Middle frontal gyrus (tissue), 1 donor: ENCODE measurements at regions not wholly inside any gene's neighbourhood (a gene's known extent, or its start where the extent isn't known, plus 50 kb on each side); places are given as distances from the start of the nearest gene placed in this dataset.
"Not testable (repeated sequence)": the region's sequence is repeated elsewhere in the genome, so short reads cannot be mapped to it uniquely, and the experiment has no call there.

ENCODE experiments used
- DNase-seq: peaks from one replicate; pipeline ENCODE4 v3.0.0-alpha.2; 2015; ENCODE audit warnings: low spot score; ENCODE audit errors: extremely low spot score

DNA sequence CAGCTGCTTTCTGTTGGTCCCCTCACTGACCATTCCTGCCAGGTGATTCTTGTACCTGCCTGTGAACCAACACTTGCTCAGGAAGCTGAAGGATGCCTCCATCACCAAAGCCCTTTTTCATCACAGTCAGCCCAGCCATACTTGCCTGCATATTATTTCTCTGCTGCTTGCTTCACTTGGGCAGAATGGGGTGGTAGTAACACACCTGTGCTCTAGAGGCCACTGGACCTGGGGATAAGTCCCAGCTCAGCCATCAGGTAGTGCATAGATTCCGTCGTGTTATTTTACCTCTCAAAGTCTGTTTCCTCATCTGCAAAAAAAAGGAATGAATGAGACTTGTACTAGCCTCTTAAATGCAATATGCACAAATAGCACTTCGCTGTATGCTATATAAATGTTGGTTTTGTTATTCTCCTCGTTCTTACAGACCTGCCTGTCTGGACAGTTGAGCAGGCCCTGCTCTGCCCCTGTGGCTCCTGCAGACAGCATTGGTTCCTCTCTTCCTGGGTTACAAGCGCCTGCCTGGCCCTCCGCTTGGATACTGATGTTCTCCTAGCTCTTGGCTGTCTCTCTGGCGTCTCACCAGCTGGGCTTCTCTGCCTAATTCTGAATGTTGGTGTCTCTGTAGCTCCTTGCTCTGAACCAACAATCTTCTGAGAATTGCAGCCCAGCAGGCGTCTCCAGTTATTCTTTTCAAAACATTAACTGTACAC lies 151.8 kb downstream of the UNC5CL start:
- no peak for DNase-seq

DNA sequence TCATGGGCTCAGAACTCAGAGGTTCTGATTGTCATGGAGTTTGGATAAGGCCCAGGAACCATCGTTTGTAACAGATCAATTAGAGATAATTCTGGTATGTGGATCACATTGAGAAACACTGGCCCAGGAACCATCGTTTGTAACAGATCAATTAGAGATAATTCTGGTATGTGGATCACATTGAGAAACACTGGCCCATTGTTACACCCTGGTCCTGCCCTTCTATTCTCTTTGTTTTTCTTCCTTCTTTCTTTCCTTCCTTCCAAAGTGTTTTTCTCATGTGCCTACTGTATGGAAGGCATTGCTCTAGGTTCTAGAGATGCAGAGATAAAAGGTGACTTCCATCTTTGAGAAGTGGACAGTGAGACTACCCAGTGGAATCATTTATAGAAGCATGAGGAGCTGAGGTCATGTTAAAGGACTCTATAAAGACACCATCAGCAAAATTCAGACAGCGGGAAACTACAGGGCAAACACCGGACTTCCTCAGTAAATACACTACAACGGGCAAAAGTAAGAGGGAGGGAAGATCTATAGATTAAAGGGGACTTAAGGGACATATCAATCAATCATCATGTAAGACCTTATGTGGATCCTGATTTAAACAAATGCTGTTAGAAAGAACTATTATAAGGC lies 153.8 kb downstream of the UNC5CL start:
- no peak for DNase-seq

DNA sequence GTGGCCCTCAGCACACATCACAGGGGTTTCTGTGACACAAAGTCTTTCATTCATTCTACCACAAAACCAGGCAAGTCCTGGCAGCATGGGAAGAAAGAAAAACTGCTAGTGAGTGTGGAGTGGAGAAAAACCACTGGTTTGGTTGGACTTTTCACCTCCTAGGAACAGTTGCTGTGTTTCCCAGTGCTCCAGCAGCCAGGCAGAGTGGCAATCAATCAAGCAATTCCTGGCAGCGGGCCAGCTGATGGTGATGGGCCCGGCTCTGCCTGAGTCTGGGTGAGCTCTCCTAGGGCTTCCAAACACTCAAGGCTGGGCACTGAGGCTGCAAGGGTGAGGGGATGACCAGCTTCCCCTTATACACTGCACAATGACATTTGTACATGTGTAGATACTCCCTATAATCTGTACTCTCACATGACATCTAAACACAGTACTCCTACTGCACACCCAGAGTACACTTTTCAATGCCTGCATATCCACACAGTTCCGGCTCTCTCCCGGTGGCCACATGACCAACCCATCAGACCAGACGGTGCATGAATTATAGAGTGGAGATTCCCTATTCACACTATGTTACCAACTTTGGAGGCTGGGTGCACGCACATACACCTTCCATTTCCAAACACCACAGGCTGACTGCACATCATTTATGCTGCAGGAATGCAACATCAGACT lies 156.6 kb downstream of the UNC5CL start:
- DNase-seq: no peak

DNA sequence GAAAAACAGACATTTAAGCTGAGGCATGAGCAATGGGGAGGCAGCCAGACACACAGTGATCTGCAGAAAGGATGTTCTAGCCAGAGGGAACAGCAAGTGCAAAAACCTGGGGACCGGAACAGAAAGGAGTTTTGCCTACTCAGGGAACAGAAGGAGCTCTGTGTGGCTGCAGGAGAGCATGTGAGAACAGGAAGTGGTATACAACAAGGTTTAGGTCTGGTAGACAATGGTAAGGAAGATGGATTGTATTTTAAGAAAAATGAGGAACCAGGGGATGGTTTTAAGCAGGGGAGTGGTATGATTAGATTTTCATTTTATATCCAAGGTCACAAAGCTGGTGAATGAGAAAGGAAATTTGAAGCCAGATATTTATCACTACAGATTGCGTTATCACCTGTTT lies 157.5 kb downstream of the UNC5CL start:
- no peak for DNase-seq

DNA sequence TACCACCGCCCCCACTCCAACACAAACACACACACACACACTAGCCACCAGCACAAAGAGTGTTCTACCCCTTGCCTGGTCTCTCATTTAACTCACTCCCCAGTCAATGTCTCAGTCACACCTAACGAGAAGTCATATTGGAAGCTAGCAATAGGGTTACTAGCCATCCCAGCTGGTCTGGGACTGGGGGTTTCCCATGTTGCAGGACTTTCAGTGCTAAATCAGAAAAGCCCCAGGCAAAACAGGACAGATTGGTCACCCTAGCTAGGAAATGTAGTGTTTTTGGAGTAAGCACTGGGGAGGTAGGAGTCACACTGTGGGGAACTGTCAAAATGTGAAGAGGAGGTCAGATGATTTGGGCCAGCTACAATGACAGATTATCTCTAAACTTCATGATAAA lies 158.1 kb downstream of the UNC5CL start:
- no peak for DNase-seq

DNA sequence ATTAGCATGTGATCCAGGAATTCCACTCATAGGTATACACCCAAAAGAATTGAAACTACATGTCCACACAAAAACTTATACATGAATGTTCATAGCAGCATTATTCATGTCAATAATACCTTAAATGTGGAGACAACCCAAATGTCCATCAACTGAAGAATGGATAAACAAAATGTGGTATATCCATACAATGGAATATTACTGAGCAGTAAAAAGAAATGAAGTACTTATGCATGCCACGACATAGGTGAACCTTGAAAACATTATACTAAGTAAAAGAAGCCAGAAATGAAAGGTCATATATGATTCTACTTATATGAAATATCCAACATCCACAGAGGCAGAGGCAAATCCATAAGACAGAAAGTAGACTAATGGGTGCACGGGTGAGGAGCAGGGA lies 159.9 kb downstream of the UNC5CL start:
- no peak for DNase-seq

DNA sequence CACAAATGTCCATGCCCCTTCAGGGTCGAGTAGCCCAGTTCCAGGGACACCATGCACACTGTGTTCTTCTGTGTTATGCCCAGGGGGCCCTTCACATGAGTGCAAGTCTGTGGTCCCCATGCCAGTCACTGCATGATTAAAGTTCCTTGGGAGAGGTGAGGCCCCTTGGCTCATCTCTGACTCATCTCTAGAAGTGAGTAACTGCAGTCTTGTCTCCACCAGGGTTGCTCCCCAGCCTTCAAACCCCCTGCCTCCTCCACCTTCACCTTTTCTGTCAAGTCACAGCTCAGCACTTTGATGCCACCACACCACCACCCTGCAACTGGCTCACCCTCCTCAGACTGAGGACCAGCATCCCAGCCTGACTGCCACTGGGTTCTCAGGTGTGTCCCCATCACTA lies 161.7 kb downstream of the UNC5CL start:
- DNase-seq: no peak

DNA sequence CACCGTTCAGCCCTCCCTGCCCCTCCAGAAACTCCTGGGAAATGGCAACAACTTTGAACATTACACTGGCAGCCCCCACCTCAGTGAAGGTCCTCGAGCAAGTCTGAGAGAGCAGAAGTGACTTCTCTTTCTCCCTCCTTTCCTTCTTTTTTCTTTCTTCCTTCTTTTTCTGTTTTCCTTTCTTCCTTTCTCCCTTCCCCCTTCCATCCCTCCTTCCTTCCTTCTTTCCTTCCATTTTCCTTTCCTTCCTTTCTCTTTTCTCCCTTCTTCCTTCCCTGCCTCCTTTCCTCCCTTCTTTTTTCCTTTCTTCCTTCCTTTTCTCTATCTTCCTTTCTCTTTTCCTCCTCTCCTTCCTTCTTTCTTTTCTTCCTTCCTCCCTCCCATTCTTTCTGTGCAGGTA lies 162.7 kb downstream of the UNC5CL start:
- no peak for DNase-seq

DNA sequence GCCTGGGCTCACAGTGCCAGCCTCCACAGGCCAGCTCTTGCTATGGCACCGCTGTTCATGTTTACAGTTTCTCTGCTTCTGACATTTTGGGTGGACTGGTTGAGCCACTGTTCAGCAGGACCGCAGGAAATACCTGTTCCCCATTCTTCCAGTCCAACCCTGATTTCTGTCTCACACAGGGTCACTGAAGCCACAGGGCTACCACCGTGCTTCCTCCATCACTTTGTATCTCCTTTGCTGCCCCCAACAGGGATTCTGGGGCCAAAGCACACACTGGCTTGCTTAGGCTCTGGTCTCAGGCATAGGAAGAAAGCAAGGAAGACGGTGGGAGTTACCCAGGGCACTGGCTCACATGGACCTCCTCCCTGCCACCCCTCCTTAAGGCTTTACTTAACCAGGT lies 164.5 kb downstream of the UNC5CL start:
- DNase-seq: no peak

DNA sequence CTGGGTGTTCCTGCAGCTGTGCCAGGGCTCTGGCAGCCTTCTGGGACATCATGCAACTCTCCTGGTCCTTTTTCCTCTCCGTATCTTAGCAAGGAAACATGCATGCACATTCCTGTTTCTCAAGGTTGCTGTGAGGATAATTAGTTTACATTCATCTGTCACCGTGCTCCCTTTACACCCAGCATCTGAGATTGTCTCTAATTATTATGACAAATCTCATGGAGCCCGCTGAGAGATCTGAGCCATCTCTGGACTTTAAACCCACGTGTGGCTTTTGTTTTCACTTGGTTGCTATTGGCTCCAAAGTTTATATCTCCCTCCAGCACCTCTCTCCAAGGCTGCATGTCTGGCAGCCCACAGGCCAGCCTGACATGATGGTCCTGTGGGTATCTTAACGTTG lies 167.6 kb downstream of the UNC5CL start:
- no peak for DNase-seq

DNA sequence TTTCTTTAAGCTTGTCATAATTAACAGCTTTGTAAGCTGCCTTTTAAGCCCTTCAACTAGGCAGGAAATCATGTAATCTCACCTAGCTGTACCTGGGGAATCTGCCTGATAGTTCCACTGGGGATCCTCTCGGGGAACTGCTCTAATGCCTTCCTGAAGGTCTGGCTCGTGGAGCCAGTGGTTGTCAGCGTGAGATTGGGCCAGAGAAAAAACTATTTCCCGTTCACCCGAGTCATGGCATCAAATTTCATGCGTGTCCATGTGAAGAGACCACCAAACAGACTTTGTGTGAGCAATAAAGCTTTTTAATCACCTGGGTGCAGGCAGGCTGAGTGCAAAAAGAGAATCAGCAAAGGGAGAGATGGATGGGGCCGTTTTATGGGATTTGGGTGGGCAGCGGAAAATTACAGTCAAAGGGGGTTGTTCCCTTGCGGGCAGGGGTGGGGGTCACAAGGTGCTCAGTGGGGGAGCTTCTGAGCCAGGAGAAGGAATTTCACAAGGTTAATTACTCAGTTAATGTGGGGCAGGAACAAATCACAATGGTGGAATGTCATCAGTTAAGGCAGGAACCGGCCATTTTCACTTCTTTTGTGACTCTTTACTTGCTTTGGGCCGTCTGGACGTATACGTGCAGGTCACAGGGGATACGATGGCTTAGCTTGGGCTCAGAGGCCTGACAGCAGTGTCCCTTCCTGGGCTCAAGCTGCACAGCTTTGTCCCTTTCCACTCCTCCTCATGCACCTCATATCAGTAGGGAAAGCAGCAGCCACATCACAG lies 170.7 kb downstream of the UNC5CL start:
- DNase-seq: not testable (repeated sequence)

DNA sequence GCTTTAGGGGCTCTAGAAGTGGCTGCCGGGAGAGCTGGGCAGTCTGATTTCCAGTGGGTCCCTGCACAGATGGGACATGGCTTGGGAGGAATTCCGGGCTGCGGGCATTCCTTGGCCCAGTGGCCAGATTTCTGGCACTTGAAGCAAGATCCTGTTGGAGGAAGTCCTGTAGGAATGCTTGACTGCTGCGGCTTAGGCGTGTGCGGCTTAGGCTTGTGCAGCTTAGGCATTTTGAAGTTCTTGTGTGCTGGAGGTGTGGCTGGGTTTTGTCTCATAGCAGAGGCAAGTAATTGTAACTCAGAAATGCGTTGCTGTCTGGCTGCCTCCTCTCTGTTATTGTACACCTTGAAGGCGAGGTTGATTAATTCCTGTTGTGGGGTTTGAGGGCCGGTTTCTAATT lies 171.5 kb downstream of the UNC5CL start:
- DNase-seq: not testable (repeated sequence)

DNA sequence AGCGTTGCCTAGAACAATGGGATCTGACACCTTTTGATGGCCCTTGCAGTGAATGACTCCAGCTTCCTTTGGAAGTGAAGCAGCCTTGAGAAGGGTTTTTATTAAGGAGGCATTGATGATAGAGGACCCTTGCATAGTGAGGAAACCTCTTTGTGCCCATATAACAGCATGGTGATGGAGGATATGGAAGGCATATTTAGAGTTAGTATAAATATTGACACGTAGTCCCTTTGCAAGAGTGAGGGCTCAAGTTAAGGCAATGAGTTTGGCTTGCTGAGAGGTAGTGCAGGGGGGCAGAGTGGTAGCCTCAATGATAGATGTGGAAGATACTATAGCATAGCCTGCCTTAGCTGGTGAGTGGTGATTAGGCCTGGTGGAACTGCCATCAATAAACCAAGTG lies 173.8 kb downstream of the UNC5CL start:
- DNase-seq: not testable (repeated sequence)

DNA sequence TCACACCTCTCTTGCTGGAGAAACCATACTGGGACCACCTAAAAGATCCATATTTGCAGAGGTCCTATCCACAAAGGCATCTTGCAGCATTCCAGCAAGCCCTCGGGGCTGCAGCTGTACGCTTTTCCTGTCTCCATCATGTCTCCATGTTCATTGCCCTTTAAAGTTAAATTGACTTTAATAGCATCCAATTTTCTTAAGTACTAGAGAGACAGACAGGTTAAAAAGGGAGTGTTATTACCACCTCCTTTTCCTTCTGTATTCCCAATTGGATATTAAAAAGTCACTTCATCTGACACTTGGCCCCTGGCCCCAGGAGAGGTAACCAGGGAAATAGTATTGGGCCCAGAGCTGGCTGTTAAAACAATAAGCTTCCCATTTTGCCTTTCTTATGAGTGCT lies 178.6 kb downstream of the UNC5CL start:
- DNase-seq: no peak

DNA sequence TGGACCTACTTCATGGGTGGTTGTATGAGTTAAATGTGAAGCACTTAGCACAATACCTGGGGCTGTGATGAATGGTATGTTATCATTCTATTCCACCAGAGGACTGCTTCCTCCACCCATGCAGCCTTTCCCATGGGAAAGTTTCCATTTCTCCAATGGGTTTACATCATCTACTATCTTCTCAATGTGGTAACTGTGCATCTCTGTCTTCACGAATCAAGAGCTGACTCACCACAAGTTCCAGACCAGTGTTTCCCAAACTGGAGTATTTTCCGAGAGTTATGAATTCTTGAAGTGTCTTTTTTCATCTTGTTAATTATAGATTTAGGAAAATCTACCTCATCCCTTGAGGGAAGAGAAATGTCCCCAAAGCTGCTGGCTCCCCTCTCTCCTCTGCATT lies 182.8 kb downstream of the UNC5CL start:
- peak; percentile 14 for DNase-seq

DNA sequence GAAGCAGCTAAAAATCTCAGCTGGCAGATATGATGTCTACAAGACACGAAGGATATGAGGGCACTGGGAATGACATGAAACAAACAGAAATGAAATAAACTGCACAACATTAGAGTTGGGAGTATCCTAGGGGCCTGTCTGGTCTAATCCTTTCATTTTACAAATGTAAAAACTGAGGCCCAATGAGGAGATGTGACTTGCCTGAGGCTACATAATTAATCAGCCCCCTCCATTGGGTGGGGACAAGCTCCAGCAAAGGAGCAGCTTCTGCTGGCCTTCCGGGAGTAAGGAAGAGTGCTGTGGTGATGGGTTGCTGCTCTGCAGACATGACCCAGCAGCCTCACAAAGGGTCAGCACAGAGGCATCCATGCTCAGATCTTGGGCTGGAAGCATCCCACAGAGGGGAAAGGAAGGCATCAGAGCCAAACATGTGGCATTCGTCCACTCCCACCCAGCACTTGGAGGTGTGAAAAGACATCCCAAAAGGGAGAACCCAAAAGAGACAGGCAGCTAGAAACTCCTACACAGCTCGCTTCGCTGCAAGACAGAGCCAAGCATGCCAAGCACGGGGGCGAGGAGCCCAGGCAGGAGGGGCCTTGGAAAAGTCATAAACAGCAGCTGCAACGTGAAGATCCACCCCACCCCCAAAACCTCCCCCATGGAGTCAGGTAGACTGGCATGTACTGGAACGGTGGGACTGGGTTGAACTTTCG lies 183.7 kb downstream of the UNC5CL start:
- peak; percentile 68 for DNase-seq

DNA sequence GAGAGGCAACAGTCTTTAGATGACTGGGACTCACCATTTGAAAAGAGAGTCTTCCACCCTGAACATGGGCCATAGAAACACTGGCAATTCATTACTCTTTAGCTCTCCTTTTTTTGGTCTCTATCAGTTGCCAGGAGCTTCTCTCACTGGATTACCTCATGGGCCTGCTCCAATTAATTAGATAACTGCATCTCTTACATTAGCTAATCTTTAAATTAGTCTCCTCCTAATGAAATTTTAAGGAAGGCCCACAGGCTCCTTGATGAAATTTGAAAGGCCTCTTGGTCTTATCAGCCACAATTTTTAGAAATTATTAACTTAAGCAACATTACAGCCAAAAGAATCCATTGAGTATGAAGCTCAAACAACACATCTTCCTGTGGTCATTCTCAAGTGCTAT lies 184.4 kb downstream of the UNC5CL start:
- DNase-seq: no peak

DNA sequence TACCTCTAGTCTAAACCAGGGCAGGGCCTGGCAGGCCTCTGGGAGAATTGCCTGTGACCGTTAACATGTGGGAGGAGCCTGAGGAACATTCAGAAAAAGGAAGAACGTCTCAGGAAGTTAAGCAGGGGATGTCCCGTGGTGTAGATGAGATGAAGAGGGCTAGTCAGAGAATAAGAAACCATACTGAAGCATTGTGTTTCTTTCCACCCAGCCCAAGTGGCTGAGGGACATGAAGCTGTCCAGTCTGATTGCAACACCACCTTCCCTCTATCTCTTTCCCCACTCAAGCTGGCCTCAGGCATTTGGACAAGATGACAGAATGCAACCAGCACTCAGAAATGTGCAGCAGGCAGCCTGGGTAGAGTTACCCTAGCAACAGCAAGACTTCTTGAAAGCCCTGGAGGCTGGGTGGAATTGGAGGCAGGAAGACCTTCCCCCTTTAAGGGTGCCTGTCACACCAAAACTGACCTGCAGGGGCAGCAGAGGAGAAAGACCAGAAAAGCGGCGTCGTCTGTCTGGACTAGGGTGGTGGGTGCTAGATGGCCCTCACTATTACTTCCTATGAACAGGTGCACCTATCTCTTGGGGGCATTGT lies 186.1 kb downstream of the UNC5CL start:
- DNase-seq: no peak

DNA sequence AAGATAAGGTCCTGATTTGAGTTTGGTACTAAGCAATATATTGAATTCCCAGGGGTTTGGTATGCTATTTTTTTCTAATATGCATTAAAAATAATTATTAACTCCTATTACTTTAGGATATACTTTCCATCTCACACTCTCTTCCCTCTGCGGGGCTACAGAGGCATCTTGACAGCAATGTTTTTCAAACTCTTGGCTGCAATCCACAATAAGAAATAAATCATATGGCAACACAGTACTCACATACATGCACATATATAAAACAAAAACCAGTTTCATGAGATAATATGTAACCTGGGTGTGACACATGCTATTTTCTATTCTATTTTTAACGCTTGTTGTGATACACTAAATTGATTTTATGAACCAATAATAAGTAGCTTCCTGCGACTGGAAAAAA lies 189.5 kb downstream of the UNC5CL start:
- no peak for DNase-seq

DNA sequence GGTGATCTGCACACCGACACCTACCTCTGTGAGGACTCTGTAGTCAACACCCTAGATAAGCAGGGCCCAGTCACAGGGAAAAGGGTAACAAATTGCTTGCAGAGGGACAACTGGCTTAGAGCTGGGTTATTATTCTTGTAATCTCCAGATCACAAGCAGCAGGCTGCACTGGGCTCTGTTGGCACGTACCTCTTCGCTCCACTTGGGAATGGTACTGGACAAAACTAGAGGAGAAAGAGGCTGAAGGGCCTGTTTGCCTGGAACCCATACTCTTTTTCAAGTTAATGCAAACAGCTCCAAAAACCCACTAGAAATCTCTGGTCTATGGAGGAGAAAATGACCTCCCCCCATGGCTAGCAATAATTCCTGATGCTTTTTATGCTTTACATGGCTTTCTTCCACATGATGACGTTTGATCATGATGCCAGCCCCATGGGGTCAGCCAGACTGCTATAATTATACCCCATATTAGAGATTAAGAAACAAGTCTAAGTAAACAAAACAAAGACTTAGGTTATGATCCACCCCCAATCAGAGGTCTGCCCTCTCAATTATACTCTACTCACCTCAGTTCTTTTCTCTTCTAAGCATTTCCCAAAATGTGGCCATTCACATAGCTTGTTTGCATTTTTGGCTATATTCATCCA lies 190.0 kb downstream of the UNC5CL start:
- no peak for DNase-seq
